ENCODE measurements at regions not wholly inside any gene's neighbourhood (a gene's known extent, or its start where the extent isn't known, plus 50 kb on each side); places are given as distances from the start of the nearest gene placed in this dataset.

DNA sequence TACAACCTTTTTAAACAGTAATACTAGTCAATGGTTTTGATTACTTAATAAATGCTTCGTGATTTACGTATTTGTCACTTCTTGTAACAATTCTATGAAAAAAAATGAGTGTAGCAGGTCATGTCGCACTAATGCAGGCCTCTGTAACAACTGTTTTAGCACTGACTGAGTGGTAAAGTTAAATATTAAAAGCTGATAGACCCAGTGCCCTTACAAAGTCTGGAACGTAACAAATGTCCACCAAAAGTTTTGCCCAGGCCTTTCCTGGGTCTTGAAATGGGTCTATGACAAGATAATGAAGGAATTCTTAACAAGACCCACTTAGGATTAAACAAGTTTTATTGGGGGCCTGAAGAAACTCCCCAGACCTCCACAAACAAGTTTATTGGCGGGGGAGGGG is 304.6 kb upstream of the DEPDC1 start:
- TF ChIP-seq GABPA (IDR thresholded peaks at IDR 0.05; ENCODE audit: low read depth) (no peak), SPI1 (IDR thresholded peaks at IDR 0.05; ENCODE audit: borderline replicate concordance, low read depth) (no peak), POLR2AphosphoS5 (IDR thresholded peaks at IDR 0.05; ENCODE audit: low read depth) (no peak)
- TF ChIP-seq, protein P1, sequence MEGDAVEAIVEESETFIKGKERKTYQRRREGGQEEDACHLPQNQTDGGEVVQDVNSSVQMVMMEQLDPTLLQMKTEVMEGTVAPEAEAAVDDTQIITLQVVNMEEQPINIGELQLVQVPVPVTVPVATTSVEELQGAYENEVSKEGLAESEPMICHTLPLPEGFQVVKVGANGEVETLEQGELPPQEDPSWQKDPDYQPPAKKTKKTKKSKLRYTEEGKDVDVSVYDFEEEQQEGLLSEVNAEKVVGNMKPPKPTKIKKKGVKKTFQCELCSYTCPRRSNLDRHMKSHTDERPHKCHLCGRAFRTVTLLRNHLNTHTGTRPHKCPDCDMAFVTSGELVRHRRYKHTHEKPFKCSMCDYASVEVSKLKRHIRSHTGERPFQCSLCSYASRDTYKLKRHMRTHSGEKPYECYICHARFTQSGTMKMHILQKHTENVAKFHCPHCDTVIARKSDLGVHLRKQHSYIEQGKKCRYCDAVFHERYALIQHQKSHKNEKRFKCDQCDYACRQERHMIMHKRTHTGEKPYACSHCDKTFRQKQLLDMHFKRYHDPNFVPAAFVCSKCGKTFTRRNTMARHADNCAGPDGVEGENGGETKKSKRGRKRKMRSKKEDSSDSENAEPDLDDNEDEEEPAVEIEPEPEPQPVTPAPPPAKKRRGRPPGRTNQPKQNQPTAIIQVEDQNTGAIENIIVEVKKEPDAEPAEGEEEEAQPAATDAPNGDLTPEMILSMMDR (IDR thresholded peaks at IDR 0.05; ENCODE audit: insufficient read depth, low read length): no peak
- TF ChIP-seq, protein P2, sequence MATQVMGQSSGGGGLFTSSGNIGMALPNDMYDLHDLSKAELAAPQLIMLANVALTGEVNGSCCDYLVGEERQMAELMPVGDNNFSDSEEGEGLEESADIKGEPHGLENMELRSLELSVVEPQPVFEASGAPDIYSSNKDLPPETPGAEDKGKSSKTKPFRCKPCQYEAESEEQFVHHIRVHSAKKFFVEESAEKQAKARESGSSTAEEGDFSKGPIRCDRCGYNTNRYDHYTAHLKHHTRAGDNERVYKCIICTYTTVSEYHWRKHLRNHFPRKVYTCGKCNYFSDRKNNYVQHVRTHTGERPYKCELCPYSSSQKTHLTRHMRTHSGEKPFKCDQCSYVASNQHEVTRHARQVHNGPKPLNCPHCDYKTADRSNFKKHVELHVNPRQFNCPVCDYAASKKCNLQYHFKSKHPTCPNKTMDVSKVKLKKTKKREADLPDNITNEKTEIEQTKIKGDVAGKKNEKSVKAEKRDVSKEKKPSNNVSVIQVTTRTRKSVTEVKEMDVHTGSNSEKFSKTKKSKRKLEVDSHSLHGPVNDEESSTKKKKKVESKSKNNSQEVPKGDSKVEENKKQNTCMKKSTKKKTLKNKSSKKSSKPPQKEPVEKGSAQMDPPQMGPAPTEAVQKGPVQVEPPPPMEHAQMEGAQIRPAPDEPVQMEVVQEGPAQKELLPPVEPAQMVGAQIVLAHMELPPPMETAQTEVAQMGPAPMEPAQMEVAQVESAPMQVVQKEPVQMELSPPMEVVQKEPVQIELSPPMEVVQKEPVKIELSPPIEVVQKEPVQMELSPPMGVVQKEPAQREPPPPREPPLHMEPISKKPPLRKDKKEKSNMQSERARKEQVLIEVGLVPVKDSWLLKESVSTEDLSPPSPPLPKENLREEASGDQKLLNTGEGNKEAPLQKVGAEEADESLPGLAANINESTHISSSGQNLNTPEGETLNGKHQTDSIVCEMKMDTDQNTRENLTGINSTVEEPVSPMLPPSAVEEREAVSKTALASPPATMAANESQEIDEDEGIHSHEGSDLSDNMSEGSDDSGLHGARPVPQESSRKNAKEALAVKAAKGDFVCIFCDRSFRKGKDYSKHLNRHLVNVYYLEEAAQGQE (IDR thresholded peaks at IDR 0.05; ENCODE audit: insufficient replicate concordance, low read depth): no peak
- no peak for DNase-seq (ENCODE audit: low read depth in 1 of 2, low spot score in 1 of 2)
- no peak overlapping the region for H3K27ac ChIP-seq (replicated peaks)

DNA sequence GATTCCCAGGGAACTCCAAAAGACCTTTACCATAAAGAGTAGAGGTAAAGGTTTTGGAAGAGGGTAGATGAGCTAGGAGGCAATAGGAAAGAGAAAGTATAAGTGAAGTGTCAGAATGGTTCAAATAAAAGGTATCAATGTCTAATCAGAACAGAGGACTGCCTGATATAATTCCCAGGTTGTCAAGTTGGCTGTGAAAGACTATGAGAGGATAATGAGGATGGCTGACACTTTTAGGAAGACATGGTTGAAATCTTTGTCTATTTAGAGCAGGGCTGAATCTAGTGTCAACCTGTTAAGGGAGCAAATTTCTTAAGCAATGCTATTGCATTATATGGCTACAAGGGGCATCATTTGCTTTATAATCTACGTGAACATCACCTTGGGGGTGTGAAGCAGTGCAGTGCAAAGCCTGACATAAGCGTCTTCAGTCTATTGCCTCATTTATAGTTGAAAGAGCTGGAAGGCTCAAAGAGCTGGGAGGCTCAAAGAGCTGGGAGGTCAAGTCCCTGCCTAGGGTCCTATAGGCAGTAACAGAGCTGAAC is 308.3 kb upstream of the DEPDC1 start:
- H3K27me3 ChIP-seq (ENCODE audit: insufficient read depth, poor library complexity, severe bottlenecking): no peaks in the 10 kb centered on the region
- TF ChIP-seq SPI1 (IDR thresholded peaks at IDR 0.05; ENCODE audit: borderline replicate concordance, low read depth) (no peak), POLR2AphosphoS5 (IDR thresholded peaks at IDR 0.05; ENCODE audit: low read depth) (no peak), GABPA (IDR thresholded peaks at IDR 0.05; ENCODE audit: low read depth) (no peak)
- TF ChIP-seq, protein P1 (IDR thresholded peaks at IDR 0.05; ENCODE audit: insufficient read depth, low read length): no peak
- TF ChIP-seq, protein P2 (IDR thresholded peaks at IDR 0.05; ENCODE audit: insufficient replicate concordance, low read depth): no peak
- DNase-seq (ENCODE audit: low read depth in 1 of 2, low spot score in 1 of 2): no peak
- no peak overlapping the region for H3K27ac ChIP-seq (replicated peaks)
- H3K4me3 ChIP-seq (replicated peaks; ENCODE audit: insufficient read depth, low read length): no peak overlapping the region

More for the DNA sequence above, 304.6 kb upstream of the DEPDC1 start:
- H3K27me3 ChIP-seq (ENCODE audit: insufficient read depth, poor library complexity, severe bottlenecking): no peaks in the 10 kb centered on the region
- H3K4me3 ChIP-seq (replicated peaks; ENCODE audit: insufficient read depth, low read length): no peak overlapping the region

DNA sequence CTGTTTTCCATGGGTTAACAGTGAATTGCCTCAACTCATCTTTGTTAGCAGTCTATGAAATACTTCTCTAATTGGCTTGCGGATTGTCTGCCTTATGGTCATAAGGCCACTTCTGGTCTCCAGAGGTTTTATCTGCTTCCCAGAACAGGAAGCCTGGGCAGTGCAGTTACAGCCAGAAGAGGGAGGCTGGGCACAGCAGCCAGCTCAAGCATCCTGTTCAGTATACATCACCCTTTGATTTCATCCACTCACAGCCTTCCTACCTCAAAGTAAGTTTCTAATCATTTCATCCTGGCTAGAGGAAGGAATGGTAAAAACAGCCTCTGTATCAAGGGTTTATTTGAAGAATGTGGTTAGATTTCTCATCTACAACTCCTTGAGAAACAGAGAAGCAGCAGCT is 311.5 kb upstream of the DEPDC1 start:
- Histone ChIP-seq H3K4me3 (replicated peaks; ENCODE audit: insufficient read depth, low read length) (no peak overlapping the region), H3K27ac (replicated peaks) (no peak overlapping the region), H3K27me3 (ENCODE audit: insufficient read depth, poor library complexity, severe bottlenecking) (no peaks in the 10 kb centered on the region)
- no peak for DNase-seq (ENCODE audit: low read depth in 1 of 2, low spot score in 1 of 2)
- TF ChIP-seq, protein P2 (IDR thresholded peaks at IDR 0.05; ENCODE audit: insufficient replicate concordance, low read depth): no peak
- TF ChIP-seq POLR2AphosphoS5 (IDR thresholded peaks at IDR 0.05; ENCODE audit: low read depth) (no peak), SPI1 (IDR thresholded peaks at IDR 0.05; ENCODE audit: borderline replicate concordance, low read depth) (no peak), GABPA (IDR thresholded peaks at IDR 0.05; ENCODE audit: low read depth) (no peak)
- TF ChIP-seq, protein P1 (IDR thresholded peaks at IDR 0.05; ENCODE audit: insufficient read depth, low read length): no peak

Measured in HL-60 (cell line).